AG20443 (cell line): ENCODE measurements at regions not wholly inside any gene's neighbourhood (a gene's known extent, or its start where the extent isn't known, plus 50 kb on each side); places are given as distances from the start of the nearest gene placed in this dataset.
A peak's percentile ranks its signal among the peaks of the same experiment; 100 is the strongest.

Experiments used
- DNase-seq: peaks from one replicate; pipeline ENCODE4 v3.0.0; 2012; ENCODE audit warnings: low spot score, mixed read lengths

- no peak for DNase-seq
Observed at GRCh38 chr12:68559246-68559645, 51.5 kb upstream of the RAP1B start.

- DNase-seq: peak; percentile 27
Observed at GRCh38 chr12:68559984-68560850, 50.5 kb upstream of the RAP1B start.

GRCh38 chr12:68560851-68561422 lies 49.8 kb upstream of the RAP1B start:
- no peak for DNase-seq
